GM18498 (cell line): ENCODE measurements at regions not wholly inside any gene's neighbourhood (a gene's known extent, or its start where the extent isn't known, plus 50 kb on each side); places are given as distances from the start of the nearest gene placed in this dataset.

Source experiments
- ATAC-seq: cut with Tn5 transposase; IDR thresholded peaks from one replicate; pipeline ENCODE4 v1.9.1; 2021; ENCODE audit warnings: mild to moderate bottlenecking, moderate library complexity; ENCODE audit not compliant: unreplicated experiment

DNA sequence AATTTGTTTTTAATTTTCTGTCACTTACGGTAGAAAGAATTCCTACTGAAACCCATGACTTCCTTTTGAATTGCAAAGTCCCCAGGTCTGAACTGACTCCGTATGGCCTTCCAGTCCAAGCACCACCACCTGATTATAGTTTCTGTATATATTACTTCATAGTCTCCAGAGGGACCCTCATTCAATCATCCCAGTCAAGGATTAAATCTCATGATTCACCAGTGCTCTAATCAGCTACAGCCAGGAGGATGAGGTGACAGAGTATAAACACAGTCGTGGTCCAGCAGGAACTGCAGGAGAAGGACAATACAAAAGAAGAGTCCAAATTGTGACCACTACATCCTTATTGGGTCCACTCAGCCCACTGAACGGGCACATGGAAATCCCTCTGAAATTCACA lies 418.9 kb upstream of the C16orf82 start:
- ATAC-seq, result no peak

DNA sequence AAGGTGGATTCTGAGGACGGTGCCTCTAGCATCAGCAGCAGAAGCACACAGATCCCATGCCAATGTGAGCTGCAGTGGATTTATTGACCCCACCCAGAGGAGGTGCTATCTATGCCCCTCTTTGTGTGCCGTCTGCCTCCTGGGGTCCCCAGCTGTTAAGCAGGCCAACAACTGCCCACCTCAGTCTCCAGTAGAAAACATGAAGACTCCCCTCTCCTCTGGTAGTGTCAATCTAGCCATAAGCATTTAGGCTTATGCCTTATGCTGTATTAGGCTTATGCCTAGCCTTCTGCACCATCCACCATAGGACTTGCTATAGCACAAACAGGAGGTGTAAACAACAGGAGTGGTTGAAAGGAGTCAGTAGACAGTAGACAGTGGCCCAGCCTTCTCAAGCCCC lies 417.9 kb upstream of the C16orf82 start:
- ATAC-seq, result no peak

DNA sequence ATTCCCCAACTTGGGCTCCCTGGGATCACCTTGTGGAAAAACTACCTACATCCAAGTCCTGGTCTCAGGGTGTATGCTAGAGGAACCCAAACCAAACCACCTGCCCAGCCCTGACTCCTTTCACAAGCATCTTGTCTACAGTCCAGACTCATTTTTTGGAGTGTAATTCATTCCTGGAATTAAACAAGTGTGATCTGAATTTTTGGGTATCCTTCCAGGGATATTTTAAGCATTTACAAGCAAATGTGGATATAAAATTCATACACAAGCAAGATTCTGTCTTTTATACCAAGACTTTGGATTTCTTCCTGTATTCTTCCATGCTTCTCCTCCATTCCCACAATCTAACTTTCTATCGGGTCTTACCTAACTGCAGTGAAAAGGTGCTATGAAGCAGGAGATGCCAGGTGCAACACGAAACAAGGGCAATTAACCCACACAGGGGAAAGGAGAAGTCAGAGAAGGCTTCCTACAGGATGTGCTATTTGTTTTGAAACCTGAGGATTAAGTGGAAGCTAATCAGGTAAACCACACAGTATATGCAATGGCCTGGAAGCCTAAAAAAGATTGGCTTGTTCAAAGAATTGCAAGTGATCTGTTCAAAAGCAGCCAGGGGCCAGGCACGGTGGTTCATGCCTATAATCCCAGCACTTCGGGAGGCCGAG lies 417.2 kb upstream of the C16orf82 start:
- ATAC-seq, result no peak

DNA sequence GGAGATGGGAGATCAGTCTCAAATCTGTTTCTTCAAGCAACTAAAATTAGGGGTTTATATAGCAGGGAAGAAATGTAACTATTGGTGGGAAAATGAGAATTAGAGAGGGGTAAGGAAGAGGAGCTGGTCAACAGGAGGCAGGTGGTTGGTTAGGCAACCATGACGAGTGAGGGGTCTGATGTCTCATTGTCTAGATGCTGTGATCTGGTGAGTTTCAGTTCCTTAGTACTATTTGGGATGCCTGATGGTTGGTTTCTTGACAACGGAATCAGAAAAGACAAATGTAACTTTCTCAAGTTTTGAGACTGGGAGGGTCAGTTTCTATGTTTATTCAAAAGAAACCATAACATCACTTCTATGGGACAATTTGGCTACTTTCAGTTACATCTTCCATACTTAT lies 415.3 kb upstream of the C16orf82 start:
- ATAC-seq, result no peak

DNA sequence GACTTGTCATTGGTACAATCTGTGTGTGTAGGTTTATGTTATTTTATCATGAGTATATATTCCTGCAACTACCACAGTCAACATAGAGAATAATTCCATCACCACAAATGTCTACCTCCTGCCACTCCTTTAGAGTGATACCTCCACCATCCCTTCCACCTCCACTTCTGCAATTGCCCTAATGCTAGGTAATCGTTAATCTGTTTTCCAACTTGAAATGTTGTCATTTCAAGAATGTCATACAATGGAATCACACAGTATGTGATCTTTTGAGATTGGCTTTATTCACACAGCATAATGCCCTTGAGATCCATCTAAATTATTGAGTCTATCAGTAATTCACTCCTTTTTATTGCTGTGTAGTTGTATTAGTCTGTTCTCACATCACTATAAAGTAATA lies 414.8 kb upstream of the C16orf82 start:
- no peak for ATAC-seq

DNA sequence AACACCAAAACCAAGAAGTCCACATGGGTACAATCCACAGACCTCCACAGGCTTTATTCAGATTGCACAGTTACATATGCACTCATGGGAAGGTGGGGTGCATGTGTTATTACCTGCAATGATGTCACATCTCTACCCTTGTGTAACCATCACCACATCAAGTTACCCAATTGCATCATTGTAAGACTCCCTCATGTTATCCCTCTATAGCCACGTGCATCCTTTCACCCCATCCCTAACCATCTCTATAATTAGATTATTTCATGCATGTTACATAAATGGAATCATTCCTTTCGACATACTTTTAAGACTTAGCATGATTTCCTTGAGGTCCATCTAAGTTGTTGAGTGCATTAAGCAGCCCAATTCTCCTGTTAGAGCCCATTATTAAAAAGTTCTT lies 408.2 kb upstream of the C16orf82 start:
- no peak for ATAC-seq

DNA sequence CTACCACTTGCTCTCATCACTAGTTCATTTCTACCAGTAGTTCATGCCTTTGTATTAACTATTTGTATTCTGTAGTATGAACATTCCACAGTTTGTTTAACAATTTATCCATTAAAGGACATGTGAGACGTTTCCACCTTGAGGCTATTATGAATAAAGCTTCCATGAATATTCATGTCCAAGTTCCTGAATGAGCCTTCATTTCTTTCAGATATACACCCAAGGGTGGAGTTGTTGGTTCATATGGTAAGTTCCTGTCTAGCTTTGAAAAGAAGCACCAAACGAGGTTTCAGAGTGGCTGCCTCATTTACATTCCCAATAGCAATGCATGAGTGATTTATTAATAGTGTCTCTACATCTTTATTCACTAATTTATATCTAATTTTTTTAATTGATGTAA lies 407.8 kb upstream of the C16orf82 start:
- no peak for ATAC-seq

GRCh38 chr16:26664086-26664485 lies 402.6 kb upstream of the C16orf82 start:
- ATAC-seq, result no peak

GRCh38 chr16:26665166-26665939 lies 401.4 kb upstream of the C16orf82 start:
- no peak for ATAC-seq

DNA sequence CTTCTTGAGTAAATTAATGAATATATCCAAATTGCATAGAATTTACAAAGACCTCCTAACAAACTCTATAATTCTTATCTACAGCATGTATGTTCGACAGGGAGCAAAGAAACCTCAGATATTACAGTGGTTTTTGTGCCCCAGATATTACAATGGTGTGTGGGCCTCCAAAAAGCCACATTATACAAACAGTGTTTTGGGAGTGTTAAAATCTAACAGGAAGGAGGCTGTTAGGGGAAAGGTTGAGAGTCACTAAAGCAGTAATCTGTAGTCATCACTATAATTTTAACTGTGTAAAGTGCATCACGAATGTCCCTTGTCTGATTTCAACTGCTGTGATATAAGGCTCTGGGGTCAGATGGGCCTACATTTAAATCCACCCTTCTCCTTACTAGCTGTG lies 400.2 kb upstream of the C16orf82 start:
- ATAC-seq, result no peak

DNA sequence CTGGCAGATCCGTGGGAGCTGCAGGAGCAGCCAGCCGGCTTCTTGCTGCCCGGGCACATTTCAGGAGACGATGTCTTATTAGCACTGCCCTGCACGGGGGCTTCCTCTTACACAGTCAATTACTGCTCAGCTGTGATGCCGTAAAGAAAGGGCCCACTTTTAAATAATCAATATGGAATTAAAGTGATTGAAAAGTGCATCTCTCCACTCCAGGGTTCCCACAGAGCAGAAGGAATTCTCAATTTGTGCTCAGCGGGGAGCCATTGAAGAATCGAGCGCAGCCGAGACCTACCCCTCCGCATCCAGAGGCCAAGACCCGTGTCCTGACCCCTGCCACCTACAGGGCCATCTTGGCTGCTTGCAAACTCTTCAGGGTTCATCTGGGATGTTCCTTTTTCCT lies 399.4 kb upstream of the C16orf82 start:
- ATAC-seq, result no peak

DNA sequence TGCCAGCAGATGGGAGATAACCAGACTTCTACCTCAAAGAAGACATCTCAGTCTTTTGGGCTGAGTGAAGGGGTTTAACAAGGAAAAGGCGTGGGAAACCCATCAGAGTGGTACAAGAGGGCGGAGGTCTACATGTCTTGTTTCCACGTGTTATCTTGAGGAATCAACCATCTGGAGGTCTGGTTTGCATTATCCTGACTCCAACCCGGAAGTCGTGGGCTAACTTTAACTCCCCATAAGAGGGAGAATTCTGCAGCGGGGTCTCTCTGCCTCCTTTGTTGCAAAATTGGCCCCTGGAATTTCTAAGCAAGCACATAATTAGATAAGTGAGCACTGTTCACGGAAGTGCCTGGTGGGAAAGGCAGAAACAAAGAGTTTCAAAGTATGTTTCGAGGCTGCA lies 398.7 kb upstream of the C16orf82 start:
- no peak for ATAC-seq

GRCh38 chr16:26672206-26672605 lies 394.5 kb upstream of the C16orf82 start:
- no peak for ATAC-seq

- ATAC-seq, result no peak
Observed at GRCh38 chr16:26673011-26673410, 393.7 kb upstream of the C16orf82 start.

GRCh38 chr16:26680671-26681070 lies 386.1 kb upstream of the C16orf82 start:
- ATAC-seq, result no peak

GRCh38 chr16:26688105-26688504 lies 378.6 kb upstream of the C16orf82 start:
- no peak for ATAC-seq

DNA sequence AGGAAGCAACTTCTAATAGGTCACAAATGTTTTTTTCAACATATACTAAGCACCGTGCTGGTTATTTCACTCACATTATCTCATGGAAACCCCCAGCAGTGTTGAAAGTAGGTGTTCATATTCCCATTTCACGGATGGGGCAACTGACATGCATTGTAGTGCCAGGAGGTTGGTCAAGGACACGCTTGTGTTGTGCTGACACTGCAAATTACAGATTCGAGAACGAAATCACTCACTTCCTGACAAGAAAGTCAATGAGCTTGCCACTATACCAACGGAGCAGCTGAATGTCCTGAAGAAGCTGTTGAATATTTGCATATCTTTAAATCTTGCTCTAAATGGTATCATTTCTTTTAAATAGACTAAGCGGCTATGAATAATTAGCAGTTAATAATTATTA lies 378.0 kb upstream of the C16orf82 start:
- ATAC-seq, result no peak

- no peak for ATAC-seq
Observed at GRCh38 chr16:26692658-26693057, 374.1 kb upstream of the C16orf82 start.

DNA sequence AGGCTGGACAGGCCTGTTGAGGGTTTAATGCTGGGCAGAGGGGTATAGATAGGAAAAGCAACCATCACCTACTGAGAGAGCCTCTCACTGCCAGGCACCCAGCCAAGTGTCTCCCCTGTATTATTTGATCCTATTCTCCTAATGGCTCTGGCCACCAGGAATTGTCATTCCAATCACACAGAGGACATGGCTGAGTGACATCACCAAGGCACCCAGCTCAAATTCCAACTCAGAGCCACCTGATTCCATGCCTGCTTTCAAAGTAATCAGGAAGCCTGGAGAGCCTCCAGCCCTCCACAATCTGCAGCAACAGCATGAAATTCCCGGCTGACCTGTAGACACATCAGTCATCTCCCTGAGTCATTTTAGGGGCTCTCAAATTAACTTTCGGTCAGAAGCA lies 368.9 kb upstream of the C16orf82 start:
- no peak for ATAC-seq

- ATAC-seq, result no peak
Observed at GRCh38 chr16:26700250-26700649, 366.5 kb upstream of the C16orf82 start.

- ATAC-seq, result no peak
Observed at GRCh38 chr16:26701243-26701886, 365.4 kb upstream of the C16orf82 start.

DNA sequence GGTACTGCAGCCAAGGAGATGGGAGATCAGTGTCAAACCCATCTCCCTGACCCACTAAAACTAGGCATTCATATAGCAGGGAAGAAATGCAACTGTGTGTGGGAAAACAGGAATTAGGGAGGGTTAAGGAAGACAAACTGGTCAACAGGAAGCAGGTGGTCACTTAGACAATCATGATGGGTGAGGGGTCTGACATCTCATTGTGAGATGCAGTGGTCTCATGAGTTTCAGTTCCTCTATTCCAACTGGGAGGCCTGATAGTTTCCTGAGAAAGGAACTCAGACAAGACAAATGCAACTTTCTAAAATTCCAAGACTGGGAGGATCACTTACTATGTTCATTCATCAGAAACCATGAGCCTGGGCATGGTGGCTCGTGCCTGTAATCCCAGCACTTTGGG lies 361.4 kb upstream of the C16orf82 start:
- ATAC-seq, result no peak
